GM10266 (cell line): ENCODE measurements at regions not wholly inside any gene's neighbourhood (a gene's known extent, or its start where the extent isn't known, plus 50 kb on each side); places are given as distances from the start of the nearest gene placed in this dataset.

Experiments
- DNase-seq: peaks from one replicate; pipeline ENCODE4 v3.0.0; 2012; ENCODE audit errors: extremely low spot score
- TF ChIP-seq, protein P1 (sequence below): IDR thresholded peaks from 2 replicates; pipeline ENCODE4 v1.5.1; 2012; ENCODE audit warnings: mild to moderate bottlenecking, low read depth; ENCODE audit not compliant: control insufficient read depth, insufficient read depth; ENCODE audit errors: missing control alignments

DNA sequence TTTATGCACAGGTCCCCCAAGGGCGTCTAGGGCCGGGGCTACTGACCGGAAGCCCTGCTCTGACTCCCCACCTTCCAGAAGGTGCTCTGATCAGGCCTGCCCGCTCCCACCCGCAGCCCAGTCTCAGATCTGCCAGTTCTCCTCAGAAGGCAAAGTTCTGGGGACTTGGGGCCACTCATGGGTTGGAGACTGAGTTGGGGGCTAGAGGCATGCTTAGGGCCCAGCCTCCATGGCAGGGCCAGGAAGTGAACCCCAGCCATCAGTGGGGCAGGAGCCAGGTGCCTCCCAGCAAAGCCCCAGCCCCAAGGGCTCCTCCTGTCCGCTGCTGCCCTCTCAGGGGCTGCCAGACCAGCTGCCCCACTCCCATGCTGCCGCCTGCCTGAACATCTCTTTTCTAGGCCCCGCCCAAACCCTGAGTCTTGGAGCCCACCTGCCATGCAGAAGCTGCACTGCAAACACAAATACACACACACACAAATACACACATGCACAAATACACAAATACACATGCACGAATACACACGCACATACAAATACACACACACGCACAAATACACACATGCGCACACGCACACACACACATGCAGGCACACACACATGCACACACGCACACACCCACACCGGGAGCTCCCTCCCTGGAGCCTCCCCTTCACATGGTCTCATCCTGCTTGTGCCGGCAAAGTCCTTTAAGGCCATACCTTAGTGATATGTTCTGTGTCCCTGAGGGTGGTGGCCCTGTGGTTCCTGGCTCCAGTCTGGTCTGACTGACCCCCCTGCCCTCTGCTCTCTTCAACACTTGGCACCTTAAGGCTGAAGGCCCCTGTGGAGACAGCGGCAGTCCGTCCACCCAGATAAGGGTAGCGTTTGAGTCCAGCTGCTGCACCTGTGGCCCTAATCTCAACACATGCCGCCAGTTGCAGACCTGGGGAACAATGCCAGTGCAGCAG, 59.2 kb upstream of the KLF13 start:
- no peak for DNase-seq
- TF ChIP-seq, protein P1, sequence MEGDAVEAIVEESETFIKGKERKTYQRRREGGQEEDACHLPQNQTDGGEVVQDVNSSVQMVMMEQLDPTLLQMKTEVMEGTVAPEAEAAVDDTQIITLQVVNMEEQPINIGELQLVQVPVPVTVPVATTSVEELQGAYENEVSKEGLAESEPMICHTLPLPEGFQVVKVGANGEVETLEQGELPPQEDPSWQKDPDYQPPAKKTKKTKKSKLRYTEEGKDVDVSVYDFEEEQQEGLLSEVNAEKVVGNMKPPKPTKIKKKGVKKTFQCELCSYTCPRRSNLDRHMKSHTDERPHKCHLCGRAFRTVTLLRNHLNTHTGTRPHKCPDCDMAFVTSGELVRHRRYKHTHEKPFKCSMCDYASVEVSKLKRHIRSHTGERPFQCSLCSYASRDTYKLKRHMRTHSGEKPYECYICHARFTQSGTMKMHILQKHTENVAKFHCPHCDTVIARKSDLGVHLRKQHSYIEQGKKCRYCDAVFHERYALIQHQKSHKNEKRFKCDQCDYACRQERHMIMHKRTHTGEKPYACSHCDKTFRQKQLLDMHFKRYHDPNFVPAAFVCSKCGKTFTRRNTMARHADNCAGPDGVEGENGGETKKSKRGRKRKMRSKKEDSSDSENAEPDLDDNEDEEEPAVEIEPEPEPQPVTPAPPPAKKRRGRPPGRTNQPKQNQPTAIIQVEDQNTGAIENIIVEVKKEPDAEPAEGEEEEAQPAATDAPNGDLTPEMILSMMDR: no peak

DNA sequence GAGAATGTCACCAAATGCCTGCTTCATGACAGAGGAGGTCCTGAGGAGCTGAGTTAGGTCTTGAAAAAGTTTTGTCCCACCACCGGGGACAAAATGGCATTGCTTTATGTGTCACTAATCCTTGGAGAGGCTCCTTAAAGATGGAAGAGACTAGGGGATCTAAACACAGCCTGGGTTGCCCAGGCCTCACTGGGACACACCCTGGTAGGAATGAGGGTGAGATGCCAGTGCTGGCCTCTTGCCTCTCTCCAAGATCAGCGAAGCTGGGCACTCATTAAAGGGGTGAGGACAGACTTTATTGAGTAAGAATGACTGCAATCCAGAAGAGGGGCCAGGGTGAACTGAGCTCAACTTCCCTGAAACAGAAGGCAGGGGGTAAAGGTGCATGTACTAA, 58.5 kb upstream of the KLF13 start:
- TF ChIP-seq, protein P1: no peak
- DNase-seq: no peak

DNA sequence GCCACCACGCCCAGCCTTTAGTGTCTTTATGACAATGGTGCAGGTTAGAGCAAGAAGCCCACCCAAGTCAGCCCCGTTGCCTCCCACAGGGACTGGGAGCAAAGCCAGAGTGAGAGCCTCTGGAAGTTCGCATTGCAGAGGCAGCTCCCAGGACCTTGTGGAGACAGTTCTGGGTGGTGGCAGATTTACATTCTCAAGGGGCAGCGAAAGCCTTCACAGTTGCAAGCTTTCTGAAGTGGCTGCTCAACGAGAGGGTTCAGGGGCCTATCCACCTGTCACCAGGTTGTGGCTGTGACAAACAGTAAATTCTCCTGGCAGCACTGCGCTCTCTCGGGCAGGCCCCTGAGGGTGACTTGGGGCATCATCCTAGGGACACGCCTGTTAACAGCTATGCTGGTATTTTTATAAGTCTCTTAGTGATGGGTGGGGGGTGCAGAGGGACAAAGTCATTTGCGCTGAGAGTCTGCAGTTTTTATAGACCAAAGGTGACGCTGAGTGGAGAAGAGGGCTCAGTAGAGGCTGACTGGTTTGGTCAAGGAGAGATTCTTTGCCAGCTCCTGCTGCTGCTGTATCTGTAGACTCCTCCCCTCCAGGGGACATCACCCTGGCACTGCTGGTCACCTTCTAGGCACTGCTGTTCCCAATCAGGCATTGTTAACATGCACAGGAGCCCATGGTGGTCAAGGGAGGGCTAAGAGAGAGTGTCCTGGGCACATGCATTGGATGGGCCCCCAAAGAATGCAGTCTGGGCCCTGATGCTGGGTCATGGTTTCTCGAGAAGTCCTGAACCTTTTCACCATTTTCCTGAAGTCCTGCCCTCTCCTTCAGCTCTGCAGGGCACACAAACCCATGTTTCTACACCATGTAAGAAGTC, 57.5 kb upstream of the KLF13 start:
- TF ChIP-seq, protein P1: no peak
- DNase-seq: no peak

DNA sequence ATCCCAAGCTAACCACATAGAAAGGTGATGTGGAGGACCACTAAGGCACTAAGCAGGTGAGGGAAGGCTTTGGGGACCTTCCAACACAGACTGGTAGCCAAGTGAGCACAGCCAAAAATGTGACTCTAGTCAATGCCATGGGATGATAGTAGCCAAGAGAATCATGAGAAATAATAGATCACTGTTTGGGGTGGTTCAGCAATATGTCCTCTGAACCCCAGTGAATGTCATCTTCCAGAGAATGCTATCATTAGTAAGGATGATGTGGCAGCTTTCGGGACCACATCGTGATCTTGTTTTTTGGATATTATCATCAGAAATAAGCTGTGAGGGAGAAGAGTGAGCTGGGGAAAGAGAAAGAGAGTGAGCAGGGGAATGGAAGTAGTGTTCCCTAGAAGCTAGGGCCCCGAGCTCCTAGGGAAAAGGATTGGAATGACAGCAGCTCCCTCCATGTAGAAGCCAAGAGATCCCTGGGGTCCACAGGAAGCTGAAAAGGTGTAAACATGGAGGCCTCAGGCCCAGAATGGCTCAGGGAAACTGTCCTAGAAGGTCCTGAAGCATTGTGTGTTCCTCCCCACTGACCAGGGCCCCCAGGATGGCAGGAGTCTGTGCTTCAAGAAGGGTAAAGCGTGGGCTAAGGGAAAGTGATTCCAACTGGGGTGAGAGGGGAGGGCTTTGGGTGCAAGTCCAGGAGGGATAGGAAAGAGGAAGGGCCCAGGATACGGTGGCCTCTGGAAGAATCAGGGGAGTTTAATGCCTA, 56.6 kb upstream of the KLF13 start:
- DNase-seq: no peak
- TF ChIP-seq, protein P1: no peak

DNA sequence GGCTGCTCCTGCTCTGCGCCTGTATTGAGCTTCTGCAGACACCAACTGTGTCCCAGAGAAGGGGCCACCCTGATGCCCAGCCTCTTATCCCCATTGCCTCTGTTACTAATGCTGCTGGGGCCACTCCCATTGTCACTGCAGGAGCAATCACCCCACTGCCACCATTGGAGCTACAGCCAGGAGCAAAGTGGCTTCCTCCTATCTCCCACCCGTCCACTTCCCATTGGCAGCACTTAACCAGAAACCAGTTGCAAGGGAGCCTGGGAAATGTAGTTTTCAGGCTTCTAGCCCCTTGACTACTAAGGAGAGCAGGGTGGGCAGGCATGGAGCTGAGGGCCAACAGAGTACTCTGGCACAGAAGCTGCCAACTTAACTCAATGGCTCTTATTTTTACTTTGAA, 55.9 kb upstream of the KLF13 start:
- DNase-seq: no peak
- TF ChIP-seq, protein P1: no peak

DNA sequence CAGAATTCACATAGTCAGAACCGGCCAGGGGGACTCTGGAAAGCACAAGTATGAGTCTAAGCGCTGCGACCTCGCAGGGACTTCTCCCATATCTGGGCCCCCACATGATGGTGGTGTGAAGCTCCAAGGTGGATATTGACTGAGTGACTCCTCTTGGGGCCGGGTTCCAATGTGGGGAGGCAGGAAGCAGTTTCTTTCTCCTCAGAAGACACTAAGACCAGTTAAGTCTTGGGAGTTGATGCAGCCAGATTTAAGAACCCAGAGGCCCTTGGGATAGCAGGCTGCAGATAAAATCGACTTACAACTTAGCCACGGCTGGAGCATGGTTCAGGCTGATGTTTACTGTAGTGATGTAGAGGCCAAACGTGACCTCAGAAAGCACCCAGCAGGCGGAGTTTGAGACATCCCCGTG, 55.4 kb upstream of the KLF13 start:
- no peak for DNase-seq
- TF ChIP-seq, protein P1: no peak
